H1 (cell line): ENCODE measurements at regions not wholly inside any gene's neighbourhood (a gene's known extent, or its start where the extent isn't known, plus 50 kb on each side); places are given as distances from the start of the nearest gene placed in this dataset.

Experiments used
- ASH2L ChIP-seq: fragments of 200-600, 300-600 bp; sonication (generic); IDR thresholded peaks from one replicate; pipeline ENCODE4 v1.7.1; 2017; ENCODE audit warnings: low read length
- CTCF ChIP-seq, 3 experiments: IDR thresholded peaks; 1 replicate in 2 of 3; 2 replicates in 1 of 3; pipeline versions ENCODE4 v1.5.1 to v1.6.1; 2011; ENCODE audit warnings: low read length in 3 of 3, mild to moderate bottlenecking in 3 of 3, inconsistent platforms in 2 of 3, low read depth in 1 of 3, moderate library complexity in 1 of 3; ENCODE audit not compliant: insufficient read depth in 1 of 3; ENCODE audit errors: control extremely low read depth in 1 of 3
- EGR1 ChIP-seq: IDR thresholded peaks from 2 replicates; pipeline ENCODE4 v1.6.1; 2011; ENCODE audit warnings: low read depth, low read length, borderline replicate concordance
- GABPA ChIP-seq: IDR thresholded peaks from 2 replicates; pipeline ENCODE4 v1.6.1; 2011; ENCODE audit warnings: mild to moderate bottlenecking, low read length, moderate library complexity, borderline replicate concordance; ENCODE audit not compliant: insufficient read depth
- MAX ChIP-seq: IDR thresholded peaks from 2 replicates; pipeline ENCODE4 v1.6.1; 2012; ENCODE audit warnings: inconsistent platforms
- PHF8 ChIP-seq: fragments of 200-600 bp; sonication (generic); conservative IDR thresholded peaks from 2 replicates; pipeline ENCODE4 v1.7.1; 2012; ENCODE audit warnings: low read depth, mild to moderate bottlenecking, inconsistent platforms, low read length, moderate library complexity
- POLR2A ChIP-seq, 2 experiments: IDR thresholded peaks; 1 replicate in 1 of 2; 2 replicates in 1 of 2; pipeline ENCODE4 v1.6.1; 2011; ENCODE audit warnings: low read depth in 2 of 2, low read length in 2 of 2, mild to moderate bottlenecking in 2 of 2; ENCODE audit errors: control extremely low read depth in 1 of 2
- SP4 ChIP-seq: IDR thresholded peaks from 2 replicates; pipeline ENCODE4 v1.6.1; 2012; ENCODE audit warnings: low read length, inconsistent platforms

- no peak for TF ChIP-seq CTCF (IDR thresholded peaks at IDR 0.05; ENCODE audit: control extremely low read depth in 1 of 3, insufficient read depth in 1 of 3, low read depth in 1 of 3, low read length in 3 of 3)
- no peak for TF ChIP-seq ASH2L
- no peak for TF ChIP-seq MAX
- no peak for TF ChIP-seq POLR2A (IDR thresholded peaks at IDR 0.05; ENCODE audit: control extremely low read depth in 1 of 2, low read depth in 2 of 2, low read length in 2 of 2)
- no peak for TF ChIP-seq GABPA
- no peak for TF ChIP-seq PHF8
- TF ChIP-seq EGR1, result no peak
- no peak for TF ChIP-seq SP4
Measured at GRCh38 chr4:24729119-24729730, 66.1 kb upstream of the SOD3 start.
